ENCODE measurements at regions not wholly inside any gene's neighbourhood (a gene's known extent, or its start where the extent isn't known, plus 50 kb on each side); places are given as distances from the start of the nearest gene placed in this dataset.

DNA sequence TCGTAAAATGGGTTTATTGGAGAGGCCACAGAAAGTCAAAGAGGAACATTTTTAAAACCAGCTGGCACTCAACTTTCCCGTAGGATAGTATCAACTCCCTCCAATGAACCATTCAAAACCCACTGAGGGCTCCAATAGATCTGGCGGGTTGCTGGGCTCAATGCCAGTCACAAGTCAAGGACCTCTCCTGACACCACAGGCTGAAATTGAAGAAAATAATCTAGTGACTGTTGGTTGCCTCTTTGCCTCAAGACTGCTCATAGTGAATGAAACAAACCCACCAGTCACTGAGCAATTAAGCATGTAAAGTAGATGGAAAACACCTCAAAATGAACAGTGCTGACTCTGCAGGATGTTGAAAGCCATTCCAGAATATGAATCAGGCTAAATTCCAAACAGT is 500.6 kb upstream of the AGTR1 start:
- DNase-seq (ENCODE audit: low spot score) = no peak
- TF ChIP-seq, protein P1, sequence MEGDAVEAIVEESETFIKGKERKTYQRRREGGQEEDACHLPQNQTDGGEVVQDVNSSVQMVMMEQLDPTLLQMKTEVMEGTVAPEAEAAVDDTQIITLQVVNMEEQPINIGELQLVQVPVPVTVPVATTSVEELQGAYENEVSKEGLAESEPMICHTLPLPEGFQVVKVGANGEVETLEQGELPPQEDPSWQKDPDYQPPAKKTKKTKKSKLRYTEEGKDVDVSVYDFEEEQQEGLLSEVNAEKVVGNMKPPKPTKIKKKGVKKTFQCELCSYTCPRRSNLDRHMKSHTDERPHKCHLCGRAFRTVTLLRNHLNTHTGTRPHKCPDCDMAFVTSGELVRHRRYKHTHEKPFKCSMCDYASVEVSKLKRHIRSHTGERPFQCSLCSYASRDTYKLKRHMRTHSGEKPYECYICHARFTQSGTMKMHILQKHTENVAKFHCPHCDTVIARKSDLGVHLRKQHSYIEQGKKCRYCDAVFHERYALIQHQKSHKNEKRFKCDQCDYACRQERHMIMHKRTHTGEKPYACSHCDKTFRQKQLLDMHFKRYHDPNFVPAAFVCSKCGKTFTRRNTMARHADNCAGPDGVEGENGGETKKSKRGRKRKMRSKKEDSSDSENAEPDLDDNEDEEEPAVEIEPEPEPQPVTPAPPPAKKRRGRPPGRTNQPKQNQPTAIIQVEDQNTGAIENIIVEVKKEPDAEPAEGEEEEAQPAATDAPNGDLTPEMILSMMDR (IDR thresholded peaks at IDR 0.05) = no peak
- no peak for ATAC-seq (ENCODE audit: low FRiP score)

DNA sequence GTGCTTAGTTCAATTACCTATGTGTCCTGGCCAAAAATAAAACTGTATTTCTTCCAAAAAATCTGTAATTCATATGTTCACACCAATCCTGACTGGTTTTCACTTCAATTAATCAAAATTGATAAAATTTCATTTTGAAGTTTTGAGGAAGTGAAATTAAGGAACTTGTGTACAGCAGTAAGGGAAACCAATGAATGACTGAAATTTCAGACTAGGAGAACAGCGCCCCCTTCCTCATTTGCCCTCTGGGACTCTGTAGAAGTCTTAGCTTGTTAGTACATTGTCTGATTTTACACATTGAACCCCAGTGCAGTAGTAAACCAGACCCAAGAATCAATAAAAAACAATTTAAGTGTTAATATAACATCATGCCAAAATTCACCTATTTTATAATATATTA is 495.3 kb upstream of the AGTR1 start:
- ATAC-seq (ENCODE audit: low FRiP score) (no peak), DNase-seq (ENCODE audit: low spot score) (no peak)
- TF ChIP-seq, protein P1 (IDR thresholded peaks at IDR 0.05) = no peak

DNA sequence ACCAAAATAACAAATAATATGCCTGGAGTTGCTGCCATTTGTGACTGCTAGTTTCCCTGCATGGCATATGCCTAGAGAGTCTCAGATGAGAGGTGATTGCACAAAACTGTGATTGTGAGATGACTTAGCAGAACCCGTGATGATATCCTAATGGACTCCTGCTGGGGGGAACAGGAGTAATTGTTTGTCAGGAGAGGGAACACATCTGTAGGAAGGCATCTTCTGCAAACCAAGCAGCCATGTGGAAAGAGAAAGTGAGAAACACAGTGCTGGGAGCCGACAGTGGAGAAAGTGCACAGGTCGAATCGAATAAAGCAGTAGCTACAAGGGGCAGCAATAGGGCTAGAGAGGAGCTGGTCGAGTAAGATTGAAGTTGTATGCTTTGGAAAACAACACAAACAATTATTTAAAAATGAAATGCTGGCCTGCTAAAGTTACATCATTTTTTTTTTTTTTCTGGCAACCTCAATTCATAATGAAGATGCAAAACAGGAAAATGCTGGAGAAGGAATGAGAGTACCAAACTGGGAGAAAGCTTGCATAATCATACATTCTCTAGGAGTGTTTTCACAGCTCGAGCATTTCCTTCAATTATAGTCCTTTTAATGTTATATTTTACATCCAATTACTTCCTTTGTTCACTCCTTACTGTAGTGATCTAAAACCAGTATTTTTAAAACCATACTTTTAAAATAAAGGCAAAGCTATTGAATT is 494.2 kb upstream of the AGTR1 start:
- TF ChIP-seq, protein P1 (IDR thresholded peaks at IDR 0.05) = no peak
- ATAC-seq (ENCODE audit: low FRiP score) (no peak), DNase-seq (ENCODE audit: low spot score) (no peak)

DNA sequence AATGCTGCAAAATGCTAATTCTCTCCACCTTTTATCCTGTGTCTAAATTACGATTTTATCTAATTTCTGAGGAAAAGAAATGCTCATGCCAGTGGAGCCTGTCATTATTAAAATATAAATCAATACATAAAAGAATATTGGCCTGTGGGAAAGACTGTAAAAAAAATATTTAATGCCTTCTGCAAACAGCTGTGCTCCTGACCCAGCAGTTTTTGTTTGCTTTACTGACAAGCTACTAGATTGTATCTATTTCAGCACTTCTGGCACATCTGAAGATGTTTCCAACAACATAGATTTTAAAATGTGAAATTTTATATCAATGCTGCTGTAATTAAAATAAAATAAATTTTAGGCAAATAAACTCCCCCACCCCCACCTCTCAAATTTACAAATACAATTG is 493.6 kb upstream of the AGTR1 start:
- DNase-seq (ENCODE audit: low spot score) (no peak), ATAC-seq (ENCODE audit: low FRiP score) (no peak)
- TF ChIP-seq, protein P1 (IDR thresholded peaks at IDR 0.05) = no peak

DNA sequence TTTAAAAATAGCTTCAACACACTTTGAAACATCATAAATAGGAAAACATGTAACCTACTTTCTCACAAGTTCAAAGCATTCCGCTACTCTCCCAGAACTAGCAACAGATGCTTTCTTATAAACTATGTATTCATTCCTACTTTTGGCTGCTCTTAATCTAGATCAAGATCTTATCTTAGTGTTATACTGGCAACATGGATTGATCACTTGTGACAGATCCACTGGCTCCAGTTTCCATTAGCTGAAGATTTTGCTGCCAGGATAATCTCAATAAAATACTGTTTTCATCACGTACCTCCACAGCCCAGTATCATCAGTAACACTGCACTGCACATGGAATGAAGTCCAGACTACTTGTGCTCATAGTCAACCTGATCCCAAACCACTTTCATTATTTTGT is 491.7 kb upstream of the AGTR1 start:
- TF ChIP-seq, protein P1 (IDR thresholded peaks at IDR 0.05) = no peak
- DNase-seq (ENCODE audit: low spot score) (no peak), ATAC-seq (ENCODE audit: low FRiP score) (no peak)

DNA sequence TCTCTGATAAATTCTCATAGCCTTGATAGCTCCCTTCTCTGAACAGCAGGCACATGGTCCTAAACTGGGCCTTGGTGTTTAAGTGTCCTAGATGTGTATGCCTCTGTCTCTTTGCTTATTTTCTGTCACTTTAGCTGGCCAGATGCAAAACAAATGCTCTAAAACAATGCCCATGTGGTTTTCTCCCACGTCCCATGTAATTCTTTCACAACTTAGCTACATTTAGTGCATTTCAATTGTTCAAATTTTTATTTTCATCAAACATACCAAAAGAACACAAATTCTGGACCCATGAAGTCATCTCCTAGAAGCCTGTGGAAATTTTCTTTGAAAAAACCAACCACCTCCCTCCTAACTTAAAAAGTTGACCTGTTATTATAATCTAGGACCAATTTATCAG is 491.3 kb upstream of the AGTR1 start:
- ATAC-seq (ENCODE audit: low FRiP score) = no peak
- TF ChIP-seq, protein P1 (IDR thresholded peaks at IDR 0.05) = no peak
- DNase-seq (ENCODE audit: low spot score) = no peak

DNA sequence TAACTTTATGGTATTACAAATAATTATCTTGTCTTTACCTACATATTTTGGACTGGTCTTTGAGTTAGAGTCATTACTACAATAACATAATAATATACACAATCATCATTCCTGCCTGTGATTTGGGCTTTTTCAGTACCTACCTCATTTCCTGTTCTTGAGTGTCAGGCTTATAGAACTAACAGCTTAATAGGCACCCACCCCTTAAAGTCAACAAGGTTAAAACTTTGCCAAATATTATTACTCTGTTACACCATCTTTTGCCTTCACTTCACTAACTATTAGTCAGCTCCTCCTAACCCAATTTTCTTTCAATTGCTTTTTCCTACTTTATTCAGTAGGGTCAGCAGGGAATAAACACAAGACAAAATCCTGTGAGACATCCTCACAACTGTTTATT is 488.7 kb upstream of the AGTR1 start:
- ATAC-seq (ENCODE audit: low FRiP score) (no peak), DNase-seq (ENCODE audit: low spot score) (no peak)
- TF ChIP-seq, protein P1 (IDR thresholded peaks at IDR 0.05) = no peak
